ENCODE measurements at regions not wholly inside any gene's neighbourhood (a gene's known extent, or its start where the extent isn't known, plus 50 kb on each side); places are given as distances from the start of the nearest gene placed in this dataset.

GRCh38 chr20:60695226-60696000 lies 556.6 kb upstream of the CDH4 start:
- DNase-seq (ENCODE audit: low spot score): no peak

- no peak for DNase-seq (ENCODE audit: low spot score)
Measured at GRCh38 chr20:60697252-60697651, 554.8 kb upstream of the CDH4 start.

DNA sequence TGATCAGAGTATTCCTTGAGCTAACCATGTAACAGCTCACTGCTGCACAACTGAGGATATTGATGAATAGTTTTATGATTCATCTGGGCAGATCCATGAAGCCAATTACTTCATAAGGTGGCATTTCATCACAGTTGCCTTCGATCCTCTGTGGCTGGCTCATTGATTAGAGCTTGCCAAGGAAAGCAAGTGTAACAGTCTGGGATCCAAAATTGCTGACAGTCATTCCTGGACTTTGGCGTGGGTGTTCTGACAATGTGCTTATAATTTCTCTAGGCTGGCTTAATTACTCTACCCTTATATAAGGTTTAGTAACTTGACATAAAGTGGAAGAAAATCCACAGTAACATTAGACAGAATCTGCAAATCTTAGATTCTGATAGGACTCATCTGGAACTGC lies 551.3 kb upstream of the CDH4 start:
- no peak for DNase-seq (ENCODE audit: low spot score)

DNA sequence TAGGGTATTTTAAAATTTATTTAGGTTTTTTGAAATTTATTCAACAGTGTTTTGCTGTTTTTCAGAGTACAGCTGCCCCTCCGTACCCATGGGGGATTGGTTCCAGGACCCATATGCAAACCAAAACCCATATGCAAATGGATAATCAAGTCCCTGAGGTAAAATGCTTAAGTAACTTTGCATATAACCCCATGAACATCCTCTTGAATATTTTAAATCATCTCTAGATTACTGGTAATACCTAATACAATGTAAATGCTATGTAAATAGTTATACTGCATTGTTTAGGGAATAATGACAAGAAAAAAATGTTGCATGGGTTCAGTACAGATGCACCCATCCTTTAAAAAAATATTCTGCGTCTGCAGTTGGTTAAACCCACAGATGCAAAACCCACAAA lies 547.9 kb upstream of the CDH4 start:
- no peak for DNase-seq (ENCODE audit: low spot score)

- DNase-seq (ENCODE audit: low spot score): no peak
Measured at GRCh38 chr20:60713396-60713795, 538.7 kb upstream of the CDH4 start.

DNA sequence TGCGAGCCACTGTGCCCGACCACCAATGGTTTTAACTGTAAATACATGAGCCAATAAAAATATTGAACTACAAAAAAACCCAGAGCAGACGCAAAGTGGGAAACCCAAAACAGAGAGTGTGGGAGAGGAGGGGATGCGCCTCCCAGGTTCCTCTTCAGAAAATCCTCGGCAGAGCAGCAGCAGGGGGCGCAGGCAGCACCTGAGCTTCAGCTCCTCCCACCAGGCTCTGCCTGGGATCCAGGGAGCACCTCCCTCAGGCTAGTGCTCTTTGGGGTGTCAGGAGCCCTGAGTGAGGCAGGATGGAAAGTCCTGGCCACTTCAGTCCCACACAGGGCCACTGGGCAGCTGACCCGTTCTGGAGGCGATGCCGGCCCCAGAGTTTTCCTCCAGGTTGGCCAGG lies 536.9 kb upstream of the CDH4 start:
- no peak for DNase-seq (ENCODE audit: low spot score)

DNA sequence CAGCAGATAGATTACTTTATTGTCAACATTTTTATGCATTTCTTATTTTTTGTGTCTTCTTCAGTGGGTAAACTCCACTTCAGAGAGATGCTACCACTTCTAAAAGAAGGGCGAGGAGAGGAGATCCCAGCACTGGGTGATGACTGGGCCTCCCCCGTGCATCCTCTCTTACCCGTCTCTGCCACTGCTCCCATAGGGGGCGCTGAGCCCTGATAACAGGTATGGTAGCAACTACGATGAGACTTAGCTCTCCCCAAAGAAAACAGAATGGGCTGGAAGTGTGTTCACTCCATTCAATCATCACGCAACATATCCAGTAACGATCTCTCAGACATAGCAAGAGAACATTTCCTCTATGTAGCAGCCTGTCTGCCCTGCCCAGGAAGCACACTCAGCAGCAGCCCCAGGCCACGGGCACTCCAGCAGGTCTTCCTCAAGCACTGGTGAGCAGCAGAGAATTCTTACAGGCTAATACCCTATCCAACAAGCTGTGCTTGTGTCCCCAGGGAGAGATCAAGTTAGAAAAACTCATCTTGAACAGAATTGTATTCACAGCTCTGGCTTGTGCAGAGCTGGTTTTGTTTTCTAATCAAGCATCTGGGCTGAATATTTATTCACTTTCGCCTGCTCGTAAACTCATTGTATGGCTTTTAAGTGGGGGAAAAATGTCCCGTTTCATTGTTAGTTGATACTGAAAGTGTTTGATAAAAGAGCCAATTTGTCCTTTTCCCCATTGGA lies 533.1 kb upstream of the CDH4 start:
- no peak for DNase-seq (ENCODE audit: low spot score)

DNA sequence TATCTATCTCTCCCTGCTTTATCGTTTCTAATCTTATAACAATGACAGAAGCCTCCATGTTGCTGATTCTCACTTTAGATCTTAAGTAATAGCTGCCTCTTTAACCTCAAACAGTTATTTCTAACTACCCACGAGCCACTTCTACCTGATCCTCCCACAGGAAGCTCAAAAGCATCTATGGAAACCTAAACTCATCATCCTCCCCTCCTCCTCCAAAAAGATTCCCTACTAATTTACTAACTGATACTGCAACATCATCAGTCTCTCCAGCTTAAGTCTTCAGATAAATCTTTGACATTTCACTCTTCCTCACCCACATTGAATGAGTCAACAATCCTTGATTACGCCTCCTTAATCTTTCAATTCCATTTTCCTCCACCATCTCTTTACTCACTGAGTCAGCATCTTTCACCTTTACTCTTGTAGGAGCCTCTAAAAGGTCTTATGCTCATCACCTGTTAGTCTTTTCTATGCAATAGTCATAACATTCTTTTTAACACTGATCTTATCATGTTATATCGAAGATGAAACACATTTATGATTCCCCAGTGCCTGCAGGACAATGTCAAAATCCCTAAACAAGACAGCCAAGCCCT lies 526.7 kb upstream of the CDH4 start:
- no peak for DNase-seq (ENCODE audit: low spot score)

- no peak for DNase-seq (ENCODE audit: low spot score)
Measured at GRCh38 chr20:60727425-60727824, 524.6 kb upstream of the CDH4 start.

GRCh38 chr20:60728705-60729104 lies 523.4 kb upstream of the CDH4 start:
- DNase-seq (ENCODE audit: low spot score): no peak

- DNase-seq (ENCODE audit: low spot score): no peak
Measured at GRCh38 chr20:60729135-60729900, 522.7 kb upstream of the CDH4 start.

DNA sequence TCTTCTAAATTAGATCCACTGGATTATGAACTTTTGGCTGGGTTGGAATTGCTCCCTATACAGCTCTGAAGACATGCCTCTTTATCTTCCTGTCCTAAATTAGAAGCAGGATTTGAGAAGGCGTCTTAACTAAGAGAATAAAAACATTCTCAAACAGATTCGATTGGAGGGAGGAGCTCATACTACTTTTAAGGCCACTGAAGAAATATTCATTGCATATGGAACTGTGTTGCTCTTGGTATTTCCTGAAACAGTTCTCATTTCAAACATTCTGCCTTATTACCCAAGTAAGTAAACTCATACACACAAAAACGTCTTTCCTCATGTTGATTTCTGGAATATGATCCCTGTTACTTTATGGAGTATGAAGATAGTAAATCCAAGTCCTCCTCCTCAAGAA lies 519.7 kb upstream of the CDH4 start:
- no peak for DNase-seq (ENCODE audit: low spot score)

- DNase-seq (ENCODE audit: low spot score): no peak
Measured at GRCh38 chr20:60748086-60748485, 504.0 kb upstream of the CDH4 start.

DNA sequence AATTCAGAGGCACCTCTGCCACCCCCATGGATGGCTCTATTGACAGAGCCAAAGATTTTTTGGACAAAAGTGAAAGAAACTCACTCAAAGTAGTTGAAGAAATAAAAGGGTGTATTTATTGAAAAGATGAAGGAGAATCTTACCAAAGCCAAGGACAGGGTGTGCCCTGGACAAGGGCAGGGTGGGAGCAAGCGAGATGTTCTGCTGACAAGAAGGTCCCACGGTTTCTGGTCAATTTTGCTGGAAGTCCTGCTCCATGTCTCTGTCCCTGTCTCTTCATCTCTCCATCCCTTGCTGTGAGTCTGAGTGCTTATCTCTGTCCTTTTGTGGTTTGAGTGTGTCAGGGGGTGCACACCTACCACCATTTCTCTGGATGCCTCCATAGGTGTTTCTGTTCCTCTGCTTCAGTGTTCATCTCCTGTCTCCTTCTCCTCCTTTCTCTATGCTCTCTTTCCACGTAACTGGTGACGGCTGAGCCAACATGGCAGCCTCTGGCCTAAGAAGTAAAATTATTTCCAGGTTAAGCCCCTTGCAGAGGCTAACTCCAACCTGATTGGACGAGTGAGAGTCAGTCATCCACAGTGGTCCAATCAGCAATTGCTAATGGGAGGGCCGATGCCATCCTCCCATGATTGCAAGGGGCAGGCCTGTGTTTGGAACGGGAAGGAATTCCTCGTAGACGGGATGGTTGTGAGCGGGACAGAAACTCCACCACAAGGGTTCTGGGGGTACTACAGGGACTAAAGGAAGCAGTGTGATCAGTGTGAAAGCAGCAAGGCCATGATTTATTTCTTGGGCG lies 502.1 kb upstream of the CDH4 start:
- DNase-seq (ENCODE audit: low spot score): peak; percentile 21

DNA sequence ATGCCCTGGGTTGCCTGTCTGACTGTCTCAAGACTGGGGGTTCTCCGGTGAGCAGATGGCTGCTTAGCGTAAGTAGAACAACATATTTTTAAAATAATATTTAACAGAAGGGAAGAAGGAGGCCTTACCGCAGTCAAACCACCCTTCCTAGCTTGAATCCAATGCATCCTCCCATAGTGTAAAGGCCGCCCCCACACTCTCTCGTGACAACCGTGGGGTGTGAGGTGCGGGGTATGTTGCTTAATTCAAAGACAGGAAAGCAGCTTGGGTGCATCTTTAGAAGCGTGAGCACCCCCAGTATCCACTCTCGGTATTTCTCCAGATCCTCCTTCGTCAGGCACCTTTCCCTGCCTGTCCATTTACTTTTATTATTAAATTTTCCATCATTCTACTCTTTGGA lies 501.2 kb upstream of the CDH4 start:
- DNase-seq (ENCODE audit: low spot score): no peak

GRCh38 chr20:60751826-60752225 lies 500.2 kb upstream of the CDH4 start:
- peak; percentile 20 for DNase-seq (ENCODE audit: low spot score)

- peak; percentile 34 for DNase-seq (ENCODE audit: low spot score)
Measured at GRCh38 chr20:60752741-60753420, 499.2 kb upstream of the CDH4 start.

DNA sequence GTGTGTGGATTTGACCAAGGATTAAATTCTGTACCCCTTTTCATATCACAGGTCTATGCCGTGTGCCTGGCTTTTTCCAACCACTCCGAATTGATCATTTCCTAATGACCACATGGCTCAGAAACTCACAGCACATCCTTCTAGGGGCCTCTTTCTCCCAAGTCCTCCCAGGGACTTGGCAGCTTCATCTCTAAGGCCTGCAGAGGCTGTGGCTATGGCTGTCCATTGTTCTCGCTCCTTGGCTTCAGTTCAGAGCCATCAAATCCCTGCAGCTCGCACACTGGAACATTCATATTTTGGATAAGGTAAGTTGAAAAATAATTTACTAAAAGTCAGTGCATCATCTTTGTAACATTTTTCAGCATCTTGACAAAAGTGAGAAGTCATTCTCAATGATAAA lies 497.2 kb upstream of the CDH4 start:
- DNase-seq (ENCODE audit: low spot score): peak; percentile 5

GRCh38 chr20:60759651-60760050 lies 492.4 kb upstream of the CDH4 start:
- no peak for DNase-seq (ENCODE audit: low spot score)

DNA sequence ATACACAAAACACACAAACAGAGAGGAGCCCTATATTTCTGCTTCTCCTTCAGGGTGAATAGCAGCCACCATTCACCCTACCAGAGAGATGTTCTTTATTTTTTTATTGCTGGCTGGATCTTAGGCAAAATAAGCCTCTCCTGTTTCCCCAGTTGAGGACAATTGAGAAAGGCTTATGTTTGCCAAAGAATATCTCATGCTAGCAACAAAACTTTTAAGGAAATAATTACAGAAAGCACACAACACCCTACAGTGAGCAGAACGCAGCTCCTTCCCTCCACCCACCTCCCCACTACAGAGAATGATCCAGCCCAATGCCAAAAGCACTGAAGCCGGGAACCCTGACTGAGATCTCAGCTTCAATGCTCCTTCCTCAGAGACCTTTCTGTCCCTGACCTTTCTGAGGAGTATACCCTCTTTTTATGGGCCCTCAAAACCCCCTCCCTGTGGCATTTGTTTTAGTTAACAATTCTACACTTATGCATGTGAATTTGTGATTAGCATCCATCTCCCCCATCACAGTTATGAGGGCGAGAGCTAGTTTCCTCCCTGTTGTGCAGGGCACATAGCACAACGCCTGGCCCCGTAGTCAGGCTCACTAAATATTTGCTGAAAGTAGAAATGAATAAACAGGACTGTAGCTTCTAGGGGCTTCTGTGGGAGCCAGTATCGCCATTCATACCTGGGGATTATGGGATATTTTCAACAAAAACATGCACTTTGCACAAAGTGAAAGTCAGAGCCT lies 491.6 kb upstream of the CDH4 start:
- no peak for DNase-seq (ENCODE audit: low spot score)

Data from ecto neural progenitor cell (in vitro differentiated cells).